NAMALWA (cell line): ENCODE measurements at regions not wholly inside any gene's neighbourhood (a gene's known extent, or its start where the extent isn't known, plus 50 kb on each side); places are given as distances from the start of the nearest gene placed in this dataset.

Experiments used
- DNase-seq: peaks from one replicate; pipeline ENCODE4 v3.0.0-alpha.2; 2015; ENCODE audit warnings: low spot score

DNA sequence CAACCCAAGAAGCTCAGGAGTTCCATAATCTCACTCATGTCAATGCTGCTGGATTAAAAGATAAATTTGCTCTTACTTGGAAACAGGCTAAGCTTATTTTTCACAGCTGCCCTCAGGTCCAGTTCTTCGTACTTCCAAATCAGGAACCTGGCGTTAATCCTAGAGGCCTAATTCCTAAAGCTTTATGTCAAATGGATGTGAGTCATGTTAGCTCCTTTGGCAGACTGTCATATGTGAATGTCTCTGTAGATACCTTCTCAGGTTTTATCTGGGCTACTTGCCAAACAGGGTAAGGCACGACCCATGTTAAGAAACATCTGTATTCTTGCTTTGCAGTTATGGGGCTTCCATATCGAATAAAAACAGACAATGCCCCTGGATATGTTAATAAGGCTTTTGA, 504.6 kb downstream of the ALG10 start:
- DNase-seq, result no peak

DNA sequence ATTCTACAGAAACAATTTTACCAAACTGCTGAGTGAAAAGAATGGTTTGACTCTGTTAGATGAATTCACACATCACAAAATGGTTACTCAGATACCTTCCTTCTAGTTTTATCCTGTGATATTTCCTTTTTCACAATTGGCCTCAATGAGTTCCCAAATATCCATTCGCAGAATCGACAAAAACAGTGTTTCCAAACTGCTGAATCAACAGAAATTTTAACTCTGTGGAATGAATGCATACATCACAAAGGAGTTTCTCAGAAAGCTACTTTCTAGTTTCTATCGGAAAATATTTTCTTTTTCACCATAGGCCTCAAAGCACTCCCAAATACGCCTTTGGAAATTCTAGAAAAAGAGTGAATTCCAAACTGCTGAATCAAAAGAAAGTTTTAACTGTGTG, 525.0 kb downstream of the ALG10 start:
- DNase-seq, result no peak

DNA sequence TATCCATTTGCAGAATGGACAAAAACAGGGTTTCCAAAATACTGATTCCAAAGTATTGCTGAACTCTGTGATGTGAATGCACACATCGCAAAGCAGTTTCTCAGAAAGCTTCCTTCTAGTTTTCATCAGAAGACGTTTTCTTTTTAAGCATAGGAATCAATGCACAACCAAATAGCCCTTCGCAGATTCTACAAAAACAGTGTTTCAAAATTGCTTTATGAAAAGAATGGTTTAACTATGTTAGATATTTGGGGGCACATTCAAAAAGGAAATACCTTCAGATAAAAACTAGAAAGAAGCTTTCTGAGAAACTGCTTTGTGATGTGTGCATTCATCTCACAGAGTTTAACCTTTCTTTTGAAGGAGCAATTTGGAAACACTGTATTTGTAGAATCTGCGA, 569.7 kb downstream of the ALG10 start:
- DNase-seq, result no peak

DNA sequence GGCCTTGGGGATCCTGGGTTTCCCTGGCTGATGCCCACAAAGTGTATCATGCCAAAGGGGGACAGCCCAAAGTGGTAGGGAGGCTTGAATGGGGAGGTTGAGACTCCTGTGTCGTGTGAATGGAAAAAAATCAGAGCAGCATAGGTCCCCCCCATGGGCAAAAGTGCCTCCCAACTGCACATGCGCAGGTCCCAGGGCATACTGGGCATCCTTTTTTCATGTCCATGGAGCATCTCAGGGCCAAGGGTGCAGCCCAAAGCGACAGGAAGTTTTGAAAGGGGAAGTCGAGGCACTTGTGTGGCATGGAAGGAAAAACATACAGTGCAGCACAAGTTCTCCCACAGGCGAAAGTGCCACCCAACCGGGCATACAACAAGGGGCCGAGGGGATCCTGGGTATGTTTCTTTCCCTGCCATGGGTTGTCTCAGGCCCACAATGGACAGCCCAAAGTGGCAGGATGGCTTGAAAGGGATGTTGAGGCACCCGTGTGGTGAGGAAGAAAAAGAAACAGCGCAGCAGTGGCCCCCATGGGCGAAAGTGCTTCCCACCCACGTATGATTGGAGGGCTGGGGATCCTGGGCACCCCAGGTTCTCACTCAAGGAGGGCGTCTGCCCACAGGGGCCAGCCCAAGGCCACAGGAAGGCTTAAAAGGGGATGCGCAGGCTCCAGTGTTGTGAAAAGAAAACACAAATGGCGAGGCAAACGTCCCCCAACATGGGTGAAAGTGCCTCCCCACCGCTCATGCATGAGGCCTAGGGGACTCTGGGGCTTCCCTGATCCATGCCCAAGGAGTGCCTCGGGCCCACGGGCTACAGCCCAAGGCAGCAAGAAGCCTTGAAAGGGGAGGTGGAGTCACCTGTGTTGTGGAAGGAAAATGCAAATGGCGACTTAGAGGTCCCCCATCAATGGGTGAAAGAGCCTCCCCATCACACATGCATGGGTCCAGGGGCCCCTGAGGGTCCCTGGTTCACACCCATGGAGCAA, 573.7 kb downstream of the ALG10 start:
- DNase-seq, result no peak

DNA sequence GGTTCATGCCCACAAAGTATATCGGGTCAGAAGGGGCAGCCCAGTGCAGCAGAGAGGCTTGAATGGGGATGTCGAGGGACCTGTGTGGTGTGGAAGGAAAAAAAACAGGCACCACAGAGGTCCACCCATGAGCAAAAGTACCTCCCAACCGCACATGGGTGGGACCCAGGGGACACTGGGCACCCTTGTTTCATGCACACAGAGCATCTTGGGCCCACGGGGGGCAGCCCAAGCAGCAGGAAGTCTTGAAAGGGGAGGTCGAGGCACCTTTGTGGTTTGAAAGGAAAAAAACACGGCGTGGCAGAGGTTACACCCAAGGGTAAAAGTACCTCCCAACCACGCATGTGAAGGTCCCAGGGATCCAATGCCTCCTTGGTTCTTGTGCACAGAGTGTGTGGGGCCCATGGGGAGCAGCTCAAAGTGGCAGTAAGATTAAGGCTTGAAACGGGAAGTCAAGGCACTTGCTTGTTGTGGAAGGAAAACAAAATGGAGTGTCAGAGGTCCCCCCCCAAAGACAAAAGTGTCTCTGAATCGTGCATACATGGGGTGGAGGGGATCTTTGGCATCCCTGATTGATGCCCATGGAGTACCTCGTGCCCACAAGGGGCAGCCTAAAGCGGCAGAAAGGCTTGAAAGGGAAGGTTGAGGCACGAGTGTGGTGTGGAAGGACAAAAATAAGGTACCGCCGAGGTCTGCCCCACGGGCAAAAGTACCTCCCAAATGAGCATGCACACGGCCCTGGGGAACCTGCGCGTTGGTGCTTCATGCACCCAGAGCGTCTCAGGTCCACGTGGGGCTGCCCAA, 575.5 kb downstream of the ALG10 start:
- no peak for DNase-seq

DNA sequence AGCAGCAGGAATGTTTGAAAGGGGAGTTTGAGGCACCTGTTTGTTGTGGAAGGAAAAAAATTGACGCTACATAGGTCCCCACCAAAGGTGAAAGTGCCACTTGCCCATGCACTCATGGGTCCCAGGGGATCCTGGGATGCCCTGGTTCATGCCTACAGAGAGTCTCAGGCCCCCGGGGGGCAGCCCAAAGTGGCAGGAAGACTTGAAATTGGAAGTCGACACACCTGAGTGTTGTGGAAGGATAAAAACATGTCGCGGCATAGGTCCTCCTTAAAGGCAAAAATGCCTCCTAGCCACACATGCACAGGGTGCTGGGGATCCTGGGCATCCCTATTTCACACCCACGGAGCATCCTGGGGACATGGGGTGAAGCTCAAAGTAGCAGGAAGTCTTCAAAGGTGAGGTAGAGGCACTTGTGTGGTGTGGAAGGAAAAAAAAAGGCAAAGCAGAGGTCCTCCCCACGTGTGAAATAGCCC, 576.1 kb downstream of the ALG10 start:
- DNase-seq, result no peak

DNA sequence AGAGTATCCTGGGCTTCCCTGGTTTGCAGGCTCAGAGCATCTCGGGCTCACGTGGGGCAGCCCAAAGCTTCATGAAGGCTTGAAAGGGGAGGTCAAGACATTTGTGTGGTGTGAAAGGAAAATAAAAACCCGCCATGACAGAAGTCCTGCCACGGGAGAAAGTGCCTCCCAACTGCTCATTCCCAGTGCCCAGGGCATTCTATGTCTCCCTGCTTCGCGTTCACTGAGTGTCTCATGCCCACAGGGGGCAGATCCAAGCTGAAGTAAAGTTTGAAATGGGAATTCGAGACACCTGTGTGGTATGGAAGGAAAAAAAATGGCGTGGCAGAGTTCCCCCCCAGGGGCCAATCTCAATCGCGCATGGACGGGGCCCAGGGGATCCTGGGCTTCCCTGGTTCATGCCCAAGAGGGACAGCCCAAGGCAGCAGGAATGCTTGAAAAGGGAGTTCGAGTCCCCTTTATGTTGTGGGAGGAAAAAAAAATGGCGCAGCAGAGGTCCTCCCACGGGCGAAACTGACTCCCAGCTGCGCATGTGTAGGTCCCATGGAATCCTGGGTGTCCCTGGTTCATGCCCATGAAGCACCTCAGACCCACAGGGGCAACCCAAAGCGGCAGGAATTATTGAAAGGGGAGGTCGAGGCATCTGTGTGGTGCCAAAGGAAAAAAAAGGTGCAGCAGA, 576.7 kb downstream of the ALG10 start:
- no peak for DNase-seq

DNA sequence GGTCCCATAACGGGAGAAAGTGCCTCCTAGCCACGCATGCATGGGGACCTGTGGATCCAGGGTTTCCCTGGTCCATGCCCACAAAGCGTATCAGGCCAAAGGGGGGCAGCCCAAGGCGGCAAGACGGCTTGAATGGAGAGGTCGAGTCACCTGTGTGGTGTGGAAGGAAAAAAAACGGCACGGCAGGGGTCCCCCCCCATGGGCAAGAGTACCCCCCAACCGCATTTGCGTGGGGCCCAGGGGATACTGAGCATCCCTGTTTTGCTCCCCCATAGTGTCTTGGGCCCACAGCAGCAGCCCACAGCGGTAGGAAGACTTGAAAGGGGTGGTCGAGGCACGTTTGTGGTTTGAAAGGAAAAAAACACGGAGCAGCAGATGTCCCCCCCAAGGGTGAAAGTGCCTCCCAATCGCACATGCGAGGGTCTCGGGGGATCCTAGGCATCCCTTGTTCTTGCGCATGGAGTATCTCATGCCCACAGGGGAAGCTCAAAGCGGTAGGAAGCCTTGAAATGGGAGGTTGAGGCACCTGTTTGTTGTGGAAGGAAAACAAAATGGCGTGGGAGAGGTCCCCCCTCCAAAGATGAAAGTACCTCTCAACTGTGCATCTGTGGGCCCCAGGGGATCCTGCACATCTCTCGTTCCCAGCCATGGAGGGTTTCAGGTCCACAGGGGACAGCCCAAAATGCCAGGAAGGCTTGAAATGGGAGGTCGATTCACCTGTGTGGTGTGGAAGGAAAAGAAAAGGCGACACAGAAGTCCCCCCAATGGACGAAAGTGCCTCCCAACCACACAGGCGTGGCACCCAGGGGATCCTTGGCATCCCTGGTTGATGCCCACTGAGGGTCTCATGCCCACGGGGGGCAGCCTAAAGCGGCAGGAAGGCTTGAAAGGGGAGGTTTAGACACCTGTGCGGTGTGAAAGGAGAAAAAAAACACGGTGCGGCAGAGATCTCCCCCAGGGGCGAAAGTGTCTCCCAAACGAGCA, 577.5 kb downstream of the ALG10 start:
- DNase-seq, result no peak

DNA sequence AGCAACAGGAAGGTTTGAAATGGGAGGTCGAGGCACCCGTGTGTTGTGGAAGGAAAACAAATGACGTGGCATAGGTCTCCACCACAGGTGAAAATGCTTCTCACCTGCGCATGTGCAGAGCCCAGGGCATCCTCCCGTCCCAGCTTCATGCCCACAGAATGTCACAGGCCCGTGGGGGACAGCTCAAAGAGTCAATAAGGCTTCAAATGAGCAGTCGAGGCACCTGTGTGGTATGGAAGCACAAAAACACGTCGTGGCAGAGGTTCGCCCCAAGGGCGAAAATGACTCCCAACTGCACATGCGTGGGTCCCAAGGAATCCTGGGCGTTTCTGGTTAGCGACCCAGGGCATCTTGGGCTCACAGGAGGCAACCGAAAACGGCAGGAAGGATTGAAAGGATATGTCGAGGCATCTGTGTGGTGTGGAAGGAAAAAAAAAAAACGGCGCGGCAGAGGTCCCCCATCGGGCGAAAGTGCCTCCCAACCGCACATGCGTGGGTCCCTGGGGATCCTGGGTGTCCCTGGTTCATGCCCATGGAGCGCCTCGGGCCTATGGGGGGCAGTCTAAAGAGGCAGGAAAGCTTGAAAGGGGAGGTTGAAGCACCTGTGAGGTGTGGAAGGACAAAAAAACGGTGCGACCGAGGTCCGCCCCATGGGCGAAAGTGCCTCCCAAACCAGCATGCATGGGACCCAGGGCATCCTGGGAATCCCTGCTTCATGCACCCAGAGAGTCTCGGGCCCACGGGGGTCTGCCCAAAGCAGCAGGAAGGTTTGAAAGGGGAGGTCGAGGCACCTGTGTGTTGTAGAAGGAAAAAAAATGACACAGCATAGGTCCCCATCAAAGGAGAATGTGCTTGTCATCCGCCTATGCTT, 578.5 kb downstream of the ALG10 start:
- no peak for DNase-seq

DNA sequence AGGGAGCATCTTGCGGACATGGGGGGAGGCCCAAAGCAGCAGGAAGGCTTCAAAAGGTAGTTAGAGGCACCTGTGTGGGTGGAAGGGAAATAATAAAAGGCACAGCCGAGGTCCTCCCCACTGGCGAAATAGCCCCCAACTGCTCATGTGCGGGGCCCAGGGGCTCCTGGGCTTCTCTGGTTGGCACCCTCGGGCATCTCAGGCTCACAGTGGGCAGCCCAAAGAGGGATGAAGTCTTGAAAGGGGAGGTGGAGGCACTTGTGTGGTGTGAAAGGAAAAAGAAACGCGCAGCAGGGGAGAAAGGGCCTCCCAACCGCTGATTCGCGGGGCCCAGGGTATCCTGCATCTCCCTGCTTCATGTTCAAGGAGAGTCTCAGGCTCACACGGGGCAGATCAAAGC, 579.4 kb downstream of the ALG10 start:
- no peak for DNase-seq

DNA sequence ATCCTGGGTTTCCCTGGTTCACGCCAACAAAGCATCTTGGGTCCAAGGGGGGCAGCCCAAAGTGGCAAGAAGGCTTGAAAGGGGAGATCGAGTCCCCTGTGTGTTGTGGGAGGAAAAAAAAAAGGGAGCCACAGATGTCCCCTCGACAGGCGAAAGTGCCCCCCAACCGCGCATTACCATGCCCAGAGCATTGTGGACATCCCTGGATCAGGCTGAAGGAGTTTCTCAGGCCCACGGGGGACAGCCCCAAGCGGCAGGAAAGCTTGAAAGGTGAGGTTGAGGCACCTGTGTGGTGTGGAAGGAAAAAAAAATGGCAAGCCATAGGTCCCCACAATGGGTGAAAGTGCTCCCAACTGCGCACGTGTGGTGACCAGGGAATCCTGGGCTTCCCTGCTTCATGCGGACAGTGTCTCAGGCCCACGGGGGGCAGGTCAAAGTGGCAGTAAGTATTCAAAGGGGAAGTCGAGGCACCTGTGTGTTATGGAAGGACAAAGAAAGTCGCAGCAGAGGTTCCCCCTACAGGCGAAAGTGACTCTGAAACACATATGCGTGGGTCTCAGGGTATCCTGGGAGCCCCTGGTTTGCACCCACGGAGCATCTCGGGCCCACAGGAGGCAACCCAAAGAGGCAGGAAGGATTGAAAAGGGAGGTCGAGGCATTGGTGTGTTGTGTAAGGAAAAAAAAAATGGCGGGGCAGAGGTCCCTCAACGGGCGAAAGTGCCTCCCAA, 580.1 kb downstream of the ALG10 start:
- DNase-seq, result no peak

DNA sequence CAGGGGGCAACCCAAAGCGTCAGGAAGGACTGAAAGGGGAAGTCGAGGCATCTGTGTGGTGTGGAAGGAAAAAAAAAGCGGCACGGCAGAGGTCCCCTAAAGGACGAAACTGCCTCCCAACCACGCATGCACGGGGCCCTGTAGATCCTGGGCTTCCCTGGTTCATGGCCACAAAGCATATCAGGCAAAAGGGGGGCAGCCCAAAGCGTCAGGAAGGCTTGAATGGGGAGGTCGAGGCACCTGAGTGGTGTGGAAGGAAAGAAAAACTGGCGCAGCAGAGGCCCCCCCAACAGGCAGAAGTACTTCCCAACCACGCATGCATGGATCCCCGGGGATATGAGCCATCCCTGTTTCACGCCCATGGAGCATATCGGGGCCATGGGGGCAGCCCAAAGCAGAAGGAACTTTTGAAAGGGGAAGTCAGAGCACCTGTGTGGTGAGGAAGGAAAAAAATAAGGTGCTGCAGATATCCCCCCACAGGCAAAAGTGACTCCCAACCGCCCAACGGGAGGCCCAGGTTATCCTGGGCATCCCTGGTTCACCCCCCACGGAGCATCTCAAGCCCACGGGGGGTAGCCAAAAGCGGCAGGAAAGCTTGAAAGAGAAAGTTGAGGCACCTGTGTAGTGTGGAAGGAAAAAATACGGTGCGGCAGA, 581.2 kb downstream of the ALG10 start:
- no peak for DNase-seq

DNA sequence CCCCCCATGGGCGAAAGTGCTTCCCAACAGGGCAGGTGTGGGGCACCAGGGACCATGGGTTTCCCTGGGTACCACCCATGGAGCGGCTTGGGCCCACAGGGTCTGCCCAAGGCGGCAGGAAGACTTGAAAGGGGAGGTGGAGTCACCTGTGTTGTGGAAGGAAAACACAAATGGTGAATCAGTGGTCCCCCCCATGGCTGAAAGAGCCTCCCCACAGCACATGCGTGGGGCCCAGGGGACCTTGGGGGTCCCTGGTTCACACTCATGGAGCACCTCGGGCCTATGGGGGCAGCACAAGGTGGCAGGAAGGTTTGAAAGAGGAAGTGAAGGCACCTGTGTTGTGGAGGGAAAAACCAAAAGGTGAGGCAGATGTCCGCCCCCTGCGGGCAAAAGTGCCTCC, 581.9 kb downstream of the ALG10 start:
- no peak for DNase-seq

DNA sequence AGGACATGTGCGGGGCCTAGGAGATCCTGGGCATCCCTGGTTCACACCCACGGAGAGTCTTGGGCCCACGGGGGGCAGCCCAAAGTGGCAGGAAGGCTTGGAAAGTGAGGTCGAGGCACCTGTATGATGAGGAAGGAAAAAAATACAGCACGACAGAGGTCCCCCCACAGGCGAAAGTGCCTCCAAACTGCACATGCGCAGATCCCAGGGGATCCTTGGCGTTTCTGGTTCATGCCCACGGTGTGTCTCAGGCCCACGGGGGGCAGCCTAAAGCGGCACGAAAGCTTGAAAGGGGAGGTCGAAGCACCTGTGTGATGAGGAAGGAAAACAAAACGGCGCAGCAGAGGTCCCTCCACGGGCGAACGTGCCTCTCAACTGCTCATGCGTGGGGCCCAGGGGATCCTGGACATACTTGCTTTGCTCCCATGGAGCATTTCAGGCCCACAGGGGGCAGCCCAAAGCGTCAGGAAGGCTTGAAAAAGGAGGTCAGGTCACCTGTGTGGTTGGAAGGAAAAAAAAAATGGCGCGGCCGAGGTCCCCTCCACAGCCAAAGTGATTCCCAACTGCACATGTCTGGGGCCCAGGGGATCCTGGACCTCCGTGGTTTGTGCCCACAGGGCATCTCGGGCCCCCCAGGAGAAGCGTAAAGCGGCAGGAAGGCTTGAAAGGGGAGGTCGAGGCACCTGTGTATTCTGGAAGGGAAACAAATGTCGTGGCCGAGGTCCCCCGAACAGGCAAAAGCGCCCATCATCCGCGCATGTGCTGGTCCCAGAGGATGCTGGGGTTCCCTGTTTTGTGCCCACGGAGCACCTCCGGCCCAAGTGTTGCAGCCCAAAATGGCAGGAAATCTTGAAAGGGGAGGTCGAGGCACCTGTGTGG, 582.6 kb downstream of the ALG10 start:
- DNase-seq, result no peak

DNA sequence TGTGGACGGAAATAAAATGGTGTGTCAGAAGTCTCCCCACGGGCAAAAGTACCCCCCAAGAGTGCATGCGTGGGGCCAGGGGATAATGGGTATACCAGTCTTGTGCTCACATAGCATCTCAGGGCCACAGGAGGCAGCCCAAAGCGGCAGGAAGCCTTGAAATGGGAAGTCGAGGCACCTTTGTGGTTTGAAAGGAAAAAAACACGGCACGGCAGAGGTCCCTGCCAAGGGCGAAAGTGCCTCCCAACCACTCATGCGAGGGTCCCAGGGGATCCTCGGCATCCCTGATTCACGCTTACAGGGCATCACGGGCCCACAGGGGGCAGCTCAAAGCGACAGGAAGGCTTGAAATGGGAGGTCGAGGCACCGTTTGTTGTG, 583.2 kb downstream of the ALG10 start:
- DNase-seq, result no peak

DNA sequence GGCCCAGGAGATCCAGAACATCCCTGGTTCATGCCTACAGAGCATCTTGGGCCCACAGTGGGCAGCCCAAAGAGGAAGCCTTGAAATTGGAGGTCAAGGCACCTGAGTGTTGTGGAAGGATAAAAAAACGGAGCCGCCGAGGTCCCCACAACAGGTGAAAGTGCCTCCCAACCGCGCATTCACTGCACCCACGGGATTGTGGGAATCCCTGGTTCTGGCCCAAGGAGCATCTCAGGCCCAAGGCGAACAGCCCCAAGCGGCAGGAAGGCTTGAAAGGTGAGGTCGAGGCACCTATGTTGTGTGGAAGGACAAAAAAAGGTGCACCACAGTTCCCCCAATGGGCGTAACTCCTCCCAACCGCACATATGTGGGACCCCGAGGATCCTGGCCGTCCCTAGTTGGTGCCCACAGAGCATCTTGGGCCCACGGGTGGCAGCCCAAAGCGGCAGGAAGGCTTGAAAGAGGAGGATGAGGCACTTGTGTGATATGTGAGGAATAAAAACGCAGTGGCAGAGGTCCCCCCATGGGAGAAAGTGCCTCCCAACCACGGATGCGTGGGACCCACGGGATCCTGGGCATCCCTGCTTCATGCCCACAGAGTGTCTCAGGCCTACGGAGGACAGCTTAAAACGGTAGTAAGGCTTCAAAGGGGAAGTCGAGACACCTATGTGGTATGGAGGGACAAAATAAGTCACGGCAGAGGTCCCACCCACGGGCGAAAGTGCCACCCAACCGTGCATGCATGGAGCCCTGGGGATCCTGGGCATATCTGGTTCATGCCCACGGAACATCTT, 583.9 kb downstream of the ALG10 start:
- DNase-seq, result no peak
